ENCODE measurements at regions not wholly inside any gene's neighbourhood (a gene's known extent, or its start where the extent isn't known, plus 50 kb on each side); places are given as distances from the start of the nearest gene placed in this dataset.

DNA sequence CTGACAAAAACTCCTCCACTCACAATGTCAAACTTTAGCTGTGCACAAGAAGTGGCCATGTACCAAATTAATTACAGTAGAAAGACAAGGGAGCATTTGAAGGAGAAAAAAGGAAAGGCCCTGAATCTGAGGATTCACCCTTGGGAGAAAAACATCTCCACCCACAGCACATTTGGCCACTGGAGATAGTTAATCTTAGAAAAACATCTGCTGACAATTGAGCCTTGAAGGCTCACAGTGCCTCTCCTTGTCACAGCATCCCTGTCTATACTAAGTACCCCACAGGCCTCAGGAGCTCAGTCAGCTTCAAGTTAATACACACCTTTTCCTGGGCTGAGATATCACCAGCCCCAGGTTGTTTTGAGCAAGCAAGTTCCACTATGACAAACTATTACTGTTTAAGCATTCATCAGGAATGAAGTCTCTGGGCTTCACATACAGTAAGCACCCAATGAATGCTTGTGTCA, 78.1 kb upstream of the SETMAR start:
- TF ChIP-seq Cebpa-rat (IDR thresholded peaks at IDR 0.05) = no peak

DNA sequence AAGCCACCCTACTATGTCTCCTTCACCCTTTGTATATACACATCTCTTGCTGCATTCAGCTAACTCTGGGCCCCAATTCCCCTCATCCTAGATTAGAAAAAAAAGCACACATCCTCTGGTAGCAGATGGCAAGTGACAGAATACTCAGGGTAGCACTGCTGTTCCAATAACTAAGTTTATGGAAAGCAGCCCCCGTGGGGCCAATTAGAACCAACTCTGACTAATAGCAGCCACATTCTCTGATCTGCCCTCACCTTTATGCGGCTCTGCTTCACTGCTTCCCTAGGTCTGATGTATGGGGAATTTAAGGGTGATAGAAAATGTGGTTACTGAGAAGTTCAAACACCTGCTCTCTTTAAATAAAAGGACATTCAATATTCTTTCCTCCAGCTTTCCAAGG, 74.9 kb upstream of the SETMAR start:
- H3K36me3 ChIP-seq = no peaks in the 10 kb centered on the region
- no peak for TF ChIP-seq Cebpa-rat (IDR thresholded peaks at IDR 0.05)
- no peaks in the 10 kb centered on the region for H3K4me1 ChIP-seq
- no peaks in the 10 kb centered on the region; the same call in 1 of the 2 replicates for H3K27me3 ChIP-seq
- no peak overlapping the region for H3K9ac ChIP-seq
- H3K4me2 ChIP-seq = no peak overlapping the region
- no peak overlapping the region for H3K4me3 ChIP-seq
- no peaks in the 10 kb centered on the region for H3K9me3 ChIP-seq
- no peak overlapping the region for H3K27ac ChIP-seq
- H4K20me1 ChIP-seq = no peaks in the 10 kb centered on the region

More for the DNA sequence above, 78.1 kb upstream of the SETMAR start:
- Histone ChIP-seq H3K36me3 (no peaks in the 10 kb centered on the region), H3K9ac (no peak overlapping the region), H3K4me1 (peaks cover 6% of the 10 kb centered on the region), H3K27me3 (no peaks in the 10 kb centered on the region; the same call in 1 of the 2 replicates), H3K9me3 (no peaks in the 10 kb centered on the region), H3K27ac (no peak overlapping the region), H3K4me2 (no peak overlapping the region), H3K4me3 (no peak overlapping the region), H4K20me1 (no peaks in the 10 kb centered on the region)

DNA sequence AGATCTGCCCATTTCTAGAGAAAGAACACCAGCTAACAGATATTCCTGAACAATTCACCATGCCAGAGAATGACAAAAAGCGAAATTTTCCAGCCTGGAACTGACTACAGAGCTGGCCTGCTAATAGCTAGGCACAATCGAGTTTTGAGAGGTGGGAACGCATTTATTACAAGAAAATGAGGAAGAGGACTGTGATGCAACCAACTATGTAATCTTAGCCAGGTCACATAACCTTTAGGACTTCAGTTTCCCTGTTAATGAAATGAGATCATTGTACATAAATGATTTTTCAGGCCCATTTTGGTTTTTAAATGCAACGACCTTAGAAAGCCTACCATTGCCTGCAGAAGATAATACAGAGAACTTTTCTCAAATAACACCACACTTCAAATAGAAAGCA, 72.1 kb upstream of the SETMAR start:
- Histone ChIP-seq H3K9me3 (no peaks in the 10 kb centered on the region), H3K4me2 (no peak overlapping the region), H3K27me3 (no peaks in the 10 kb centered on the region), H3K4me3 (no peak overlapping the region), H3K27ac (no peak overlapping the region), H4K20me1 (no peaks in the 10 kb centered on the region), H3K4me1 (peaks cover 18% of the 10 kb centered on the region), H3K9ac (no peak overlapping the region), H3K36me3 (no peaks in the 10 kb centered on the region)
- TF ChIP-seq Cebpa-rat (IDR thresholded peaks at IDR 0.05) = no peak

DNA sequence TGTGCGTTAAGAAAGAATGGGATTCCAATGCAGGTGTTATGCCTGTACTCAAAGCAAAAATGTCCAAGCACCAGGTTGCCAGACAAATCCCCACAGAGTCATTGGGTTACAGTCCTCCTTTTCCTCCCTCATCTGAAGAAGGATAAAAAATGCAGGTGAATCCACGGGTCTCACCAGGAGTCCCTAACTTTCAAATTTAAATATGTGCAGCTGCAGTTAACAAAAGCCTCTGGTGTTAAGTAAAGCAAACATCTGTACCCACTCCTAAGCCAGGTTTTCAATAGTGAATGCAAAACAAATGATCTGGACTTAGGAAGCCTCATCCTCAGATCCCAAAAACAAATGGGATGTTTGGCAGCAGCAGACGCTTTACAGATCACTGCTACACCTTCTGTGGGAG, 70.4 kb upstream of the SETMAR start:
- Histone ChIP-seq H3K4me1 (peaks cover 18% of the 10 kb centered on the region), H3K9ac (no peak overlapping the region), H3K27me3 (no peaks in the 10 kb centered on the region), H4K20me1 (no peaks in the 10 kb centered on the region), H3K4me3 (no peak overlapping the region), H3K36me3 (no peaks in the 10 kb centered on the region), H3K27ac (no peak overlapping the region), H3K4me2 (no peak overlapping the region), H3K9me3 (peaks cover 3% of the 10 kb centered on the region; the same call in 1 of the 2 replicates)
- no peak for TF ChIP-seq Cebpa-rat (IDR thresholded peaks at IDR 0.05)

DNA sequence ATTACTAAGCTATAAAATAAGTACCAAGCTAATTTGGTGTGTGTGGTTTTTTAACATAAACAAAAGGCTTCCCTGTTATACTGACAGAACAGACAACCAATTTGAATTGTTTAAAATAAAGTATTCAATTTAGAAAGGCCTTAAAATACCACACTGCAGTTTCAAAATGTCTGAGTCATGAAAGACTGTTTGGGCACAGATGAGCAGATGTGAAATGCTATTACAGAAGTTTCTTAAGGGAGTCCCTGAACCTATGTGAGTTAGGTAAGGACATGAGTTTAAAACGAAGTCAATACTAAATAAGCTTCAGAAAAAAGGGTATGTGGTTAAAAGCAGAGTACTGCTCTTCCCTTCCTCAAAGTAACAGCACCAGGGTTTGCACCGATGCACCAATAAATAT, 69.7 kb upstream of the SETMAR start:
- H3K36me3 ChIP-seq = no peaks in the 10 kb centered on the region
- H3K4me1 ChIP-seq = peaks cover 18% of the 10 kb centered on the region
- H4K20me1 ChIP-seq = no peaks in the 10 kb centered on the region
- TF ChIP-seq Cebpa-rat (IDR thresholded peaks at IDR 0.05) = no peak
- no peak overlapping the region for H3K4me2 ChIP-seq
- H3K4me3 ChIP-seq = no peak overlapping the region
- no peak overlapping the region for H3K9ac ChIP-seq
- H3K27ac ChIP-seq = no peak overlapping the region
- H3K27me3 ChIP-seq = no peaks in the 10 kb centered on the region
- peaks cover 3% of the 10 kb centered on the region; the same call in 1 of the 2 replicates for H3K9me3 ChIP-seq

DNA sequence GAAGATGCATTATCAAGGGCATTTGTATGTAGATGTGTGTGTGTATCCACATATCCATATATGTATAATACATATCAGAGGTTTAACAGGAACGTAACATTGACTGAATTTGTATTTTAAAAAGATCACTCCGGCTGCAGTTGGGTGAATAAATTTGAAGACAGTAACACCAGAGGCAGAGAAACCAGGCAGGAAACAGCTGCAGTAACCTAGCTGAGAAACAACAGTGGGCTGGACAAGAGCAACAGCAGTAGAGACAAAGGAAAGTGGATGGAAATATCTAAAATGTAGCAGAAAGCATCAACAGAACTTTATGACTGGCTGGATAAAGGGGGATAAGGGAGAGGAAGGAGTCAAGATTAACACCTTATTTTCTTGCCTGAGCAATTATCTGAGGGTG, 68.3 kb upstream of the SETMAR start:
- H3K9ac ChIP-seq = no peak overlapping the region
- H3K4me2 ChIP-seq = peak overlapping the region; percentile 58
- H3K36me3 ChIP-seq = no peaks in the 10 kb centered on the region
- H4K20me1 ChIP-seq = no peaks in the 10 kb centered on the region
- H3K4me3 ChIP-seq = no peak overlapping the region
- no peak for TF ChIP-seq Cebpa-rat (IDR thresholded peaks at IDR 0.05)
- H3K4me1 ChIP-seq = peaks cover 18% of the 10 kb centered on the region
- H3K27me3 ChIP-seq = no peaks in the 10 kb centered on the region
- H3K27ac ChIP-seq = no peak overlapping the region
- H3K9me3 ChIP-seq = peaks cover 3% of the 10 kb centered on the region; the same call in 1 of the 2 replicates

DNA sequence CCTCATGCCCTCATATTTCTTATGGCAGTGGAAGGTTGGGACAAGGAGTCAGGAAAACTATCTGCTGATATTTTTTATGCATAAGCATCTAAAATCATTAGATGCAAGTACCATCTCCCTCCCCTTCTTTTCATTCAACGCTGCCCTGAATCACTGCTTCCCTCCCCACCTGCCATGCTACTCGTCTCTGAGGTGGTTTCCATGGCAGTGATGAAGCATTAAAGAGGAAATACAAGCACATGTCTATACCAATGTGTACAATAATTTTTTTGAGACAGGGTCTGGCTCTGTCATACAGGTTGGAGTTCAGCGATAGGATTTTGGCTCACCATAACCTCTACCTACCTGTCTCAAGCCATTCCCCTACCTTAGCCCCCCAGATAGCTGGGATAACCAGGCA, 67.5 kb upstream of the SETMAR start:
- Histone ChIP-seq H3K4me1 (peaks cover 18% of the 10 kb centered on the region), H3K9ac (no peak overlapping the region), H3K27me3 (no peaks in the 10 kb centered on the region), H3K4me2 (peak overlapping the region; percentile 58; the same call in 1 of the 2 replicates), H4K20me1 (no peaks in the 10 kb centered on the region), H3K27ac (no peak overlapping the region), H3K36me3 (no peaks in the 10 kb centered on the region), H3K9me3 (peaks cover 3% of the 10 kb centered on the region; the same call in 1 of the 2 replicates), H3K4me3 (no peak overlapping the region)
- TF ChIP-seq Cebpa-rat (IDR thresholded peaks at IDR 0.05) = no peak

DNA sequence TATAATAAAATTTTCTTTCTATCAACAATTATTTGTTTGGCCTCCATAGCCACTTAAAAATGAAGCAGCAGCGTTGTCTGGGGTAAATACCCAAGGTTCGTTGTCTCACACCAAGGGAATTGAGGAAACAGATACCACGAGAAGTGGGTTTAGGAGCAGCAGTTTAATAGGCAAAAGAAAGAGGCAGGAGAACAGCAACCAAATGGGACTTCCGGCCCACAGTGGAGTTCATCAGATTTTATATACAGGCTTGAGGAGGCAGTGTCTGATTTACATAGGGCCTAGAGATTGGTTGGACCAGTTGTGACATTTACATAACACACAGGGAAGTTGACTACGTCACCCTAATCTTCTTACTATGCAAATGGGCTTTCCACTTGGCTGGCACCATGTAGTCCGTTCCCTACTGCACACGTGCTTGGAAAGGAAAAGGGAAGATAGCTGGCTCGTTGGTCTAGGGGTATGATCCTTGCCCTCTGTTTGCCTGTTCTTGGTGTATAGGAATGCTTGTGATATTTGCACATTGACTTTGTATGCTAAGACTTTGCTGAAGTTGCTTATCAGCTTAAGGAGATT, 61.5 kb upstream of the SETMAR start:
- H3K4me3 ChIP-seq = no peak overlapping the region
- no peaks in the 10 kb centered on the region for H3K27me3 ChIP-seq
- no peak overlapping the region for H3K4me2 ChIP-seq
- no peak for TF ChIP-seq Cebpa-rat (IDR thresholded peaks at IDR 0.05)
- peaks cover 3% of the 10 kb centered on the region; the same call in 1 of the 2 replicates for H3K9me3 ChIP-seq
- no peak overlapping the region for H3K9ac ChIP-seq
- H3K27ac ChIP-seq = no peak overlapping the region
- no peaks in the 10 kb centered on the region for H4K20me1 ChIP-seq
- no peaks in the 10 kb centered on the region for H3K4me1 ChIP-seq
- H3K36me3 ChIP-seq = no peaks in the 10 kb centered on the region

DNA sequence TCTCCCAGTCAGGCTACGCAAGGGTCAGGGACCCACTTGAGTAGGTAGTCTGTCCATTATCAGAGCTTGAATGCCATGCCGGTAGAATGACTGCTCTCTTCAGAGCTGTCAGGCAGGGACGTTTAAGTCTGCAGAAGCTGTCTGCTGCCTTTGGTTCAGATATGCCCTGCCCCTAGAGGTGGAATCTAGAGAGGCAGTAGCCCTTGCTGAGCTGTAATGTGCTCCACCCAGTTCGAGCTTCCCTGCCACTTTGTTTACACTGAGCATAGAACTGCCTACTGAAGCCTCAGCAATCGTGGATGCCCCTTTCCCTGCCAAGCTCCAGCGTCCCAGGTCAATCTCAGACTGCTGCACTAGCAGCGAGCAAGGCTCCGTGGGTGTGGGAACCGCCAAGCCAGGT, 57.5 kb upstream of the SETMAR start:
- Histone ChIP-seq H3K4me3 (no peak overlapping the region), H3K4me2 (no peak overlapping the region), H4K20me1 (no peaks in the 10 kb centered on the region), H3K9me3 (no peaks in the 10 kb centered on the region), H3K4me1 (no peaks in the 10 kb centered on the region), H3K27ac (no peak overlapping the region), H3K27me3 (no peaks in the 10 kb centered on the region), H3K36me3 (no peaks in the 10 kb centered on the region), H3K9ac (no peak overlapping the region)
- no peak for TF ChIP-seq Cebpa-rat (IDR thresholded peaks at IDR 0.05)

DNA sequence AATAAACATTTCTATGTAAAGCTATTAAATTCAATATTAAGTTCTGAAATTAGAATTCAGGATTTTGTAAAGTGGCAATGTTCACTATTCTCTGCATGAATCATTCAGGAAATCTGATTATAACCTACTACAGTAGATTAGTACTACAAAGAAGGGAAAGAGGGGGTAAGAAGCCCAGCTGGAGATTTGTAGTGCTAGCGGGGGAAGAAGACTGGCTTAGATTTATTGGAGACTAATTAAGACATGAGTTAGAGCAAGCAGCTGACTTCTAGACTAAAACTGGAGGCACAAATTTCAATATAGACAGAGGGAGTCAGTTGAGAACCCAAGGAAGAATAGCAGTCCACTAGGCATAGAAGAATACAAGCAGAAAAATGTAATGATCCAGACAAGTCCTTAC, 55.8 kb upstream of the SETMAR start:
- Histone ChIP-seq H3K27me3 (no peaks in the 10 kb centered on the region), H3K27ac (no peak overlapping the region), H3K4me3 (no peak overlapping the region), H3K36me3 (no peaks in the 10 kb centered on the region), H3K9me3 (no peaks in the 10 kb centered on the region), H4K20me1 (no peaks in the 10 kb centered on the region), H3K4me2 (no peak overlapping the region), H3K9ac (no peak overlapping the region), H3K4me1 (no peaks in the 10 kb centered on the region)
- no peak for TF ChIP-seq Cebpa-rat (IDR thresholded peaks at IDR 0.05)

DNA sequence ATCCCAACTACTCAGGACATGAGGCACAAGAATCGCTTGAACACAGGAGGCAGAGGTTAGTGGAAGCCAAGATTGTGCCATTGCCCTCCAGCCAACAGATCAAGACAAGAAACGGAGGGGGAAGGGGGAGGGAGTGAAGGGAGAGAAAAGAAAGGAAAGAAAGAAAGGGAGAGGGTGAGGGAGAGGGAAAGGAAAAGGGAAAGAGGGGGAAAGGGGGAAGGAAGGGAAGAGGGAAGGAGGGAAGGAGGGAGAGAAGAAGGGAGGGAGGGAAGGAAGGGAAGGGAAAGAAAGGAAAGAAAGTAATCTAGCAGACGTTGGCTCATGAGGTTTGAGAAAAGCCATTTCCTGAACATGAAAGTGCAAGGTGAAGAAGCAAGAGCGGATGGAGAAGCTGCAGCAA, 53.1 kb upstream of the SETMAR start:
- H3K9me3 ChIP-seq = no peaks in the 10 kb centered on the region
- H3K4me1 ChIP-seq = no peaks in the 10 kb centered on the region
- H3K27me3 ChIP-seq = no peaks in the 10 kb centered on the region
- no peak overlapping the region for H3K4me3 ChIP-seq
- no peak overlapping the region for H3K27ac ChIP-seq
- H3K36me3 ChIP-seq = no peaks in the 10 kb centered on the region
- no peaks in the 10 kb centered on the region for H4K20me1 ChIP-seq
- no peak overlapping the region for H3K4me2 ChIP-seq
- no peak overlapping the region for H3K9ac ChIP-seq
- no peak for TF ChIP-seq Cebpa-rat (IDR thresholded peaks at IDR 0.05)
